Fibroblast of lung (primary cell): ENCODE measurements at regions not wholly inside any gene's neighbourhood (a gene's known extent, or its start where the extent isn't known, plus 50 kb on each side); places are given as distances from the start of the nearest gene placed in this dataset.

ENCODE experiments used
- EZH2 ChIP-seq: IDR thresholded peaks from 2 replicates; pipeline ENCODE4 v1.5.1; 2012; ENCODE audit warnings: low read length, control low read depth, mild to moderate bottlenecking; ENCODE audit errors: missing control alignments
- TF ChIP-seq, protein P1 (sequence below), 2 donors: IDR thresholded peaks in 1 of 2; conservative IDR thresholded peaks in 1 of 2; 1 replicate in 1 of 2; 2 replicates in 1 of 2; pipeline ENCODE4 v1.5.1; 2011 to 2012; ENCODE audit warnings: low read length in 2 of 2, control low read depth in 1 of 2, inconsistent platforms in 1 of 2, low read depth in 1 of 2, mild to moderate bottlenecking in 1 of 2

- TF ChIP-seq, protein P1, sequence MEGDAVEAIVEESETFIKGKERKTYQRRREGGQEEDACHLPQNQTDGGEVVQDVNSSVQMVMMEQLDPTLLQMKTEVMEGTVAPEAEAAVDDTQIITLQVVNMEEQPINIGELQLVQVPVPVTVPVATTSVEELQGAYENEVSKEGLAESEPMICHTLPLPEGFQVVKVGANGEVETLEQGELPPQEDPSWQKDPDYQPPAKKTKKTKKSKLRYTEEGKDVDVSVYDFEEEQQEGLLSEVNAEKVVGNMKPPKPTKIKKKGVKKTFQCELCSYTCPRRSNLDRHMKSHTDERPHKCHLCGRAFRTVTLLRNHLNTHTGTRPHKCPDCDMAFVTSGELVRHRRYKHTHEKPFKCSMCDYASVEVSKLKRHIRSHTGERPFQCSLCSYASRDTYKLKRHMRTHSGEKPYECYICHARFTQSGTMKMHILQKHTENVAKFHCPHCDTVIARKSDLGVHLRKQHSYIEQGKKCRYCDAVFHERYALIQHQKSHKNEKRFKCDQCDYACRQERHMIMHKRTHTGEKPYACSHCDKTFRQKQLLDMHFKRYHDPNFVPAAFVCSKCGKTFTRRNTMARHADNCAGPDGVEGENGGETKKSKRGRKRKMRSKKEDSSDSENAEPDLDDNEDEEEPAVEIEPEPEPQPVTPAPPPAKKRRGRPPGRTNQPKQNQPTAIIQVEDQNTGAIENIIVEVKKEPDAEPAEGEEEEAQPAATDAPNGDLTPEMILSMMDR (conservative IDR thresholded peaks at IDR 0.05 in 1 of 2, IDR thresholded peaks at IDR 0.05 in 1 of 2; ENCODE audit: low read depth in 1 of 2, low read length in 2 of 2), result no peak
- TF ChIP-seq EZH2, result no peak
Measured at GRCh38 chr5:36826694-36827093, 49.9 kb upstream of the NIPBL start.
